B cell (primary cell): ENCODE measurements at regions not wholly inside any gene's neighbourhood (a gene's known extent, or its start where the extent isn't known, plus 50 kb on each side); places are given as distances from the start of the nearest gene placed in this dataset.

ENCODE experiments used
- CTCF ChIP-seq: fragments of 200-600 bp; IDR thresholded peaks from one replicate; pipeline ENCODE4 v1.8.0; 2022; ENCODE audit warnings: antibody characterized with exemption, mild to moderate bottlenecking
- EZH2 ChIP-seq: IDR thresholded peaks from 2 replicates; pipeline ENCODE4 v1.6.1; 2012; ENCODE audit warnings: borderline replicate concordance, low read depth, mild to moderate bottlenecking, moderate library complexity, low read length; ENCODE audit not compliant: insufficient read depth, poor library complexity, severe bottlenecking

- TF ChIP-seq CTCF (no peak), EZH2 (no peak)
Measured at GRCh38 chr17:22514767-22515320, 822.5 kb downstream of the KCNJ18 start.
